GM11168 (cell line): ENCODE measurements at regions not wholly inside any gene's neighbourhood (a gene's known extent, or its start where the extent isn't known, plus 50 kb on each side); places are given as distances from the start of the nearest gene placed in this dataset.
"Not testable (repeated sequence)": the region's sequence is repeated elsewhere in the genome, so short reads cannot be mapped to it uniquely, and the experiment has no call there.

ENCODE experiments used
- in situ Hi-C: fragments of 300-500 bp; cut with MboI; formaldehyde crosslinking; loops from one replicate; pipeline ENCODE4 v1.12.0; 2022; ENCODE audit warnings: low sequenced_read_pairs; ENCODE audit not compliant: unreplicated experiment

- in situ Hi-C loops: loop anchor here (5.0 kb wide), 1 partner anchor 224 kb away; no protein-coding TSS in a partner anchor
These were observed 123.4 kb upstream of the MB21D2 start for GRCh38 chr3:193040836-193041672.

DNA sequence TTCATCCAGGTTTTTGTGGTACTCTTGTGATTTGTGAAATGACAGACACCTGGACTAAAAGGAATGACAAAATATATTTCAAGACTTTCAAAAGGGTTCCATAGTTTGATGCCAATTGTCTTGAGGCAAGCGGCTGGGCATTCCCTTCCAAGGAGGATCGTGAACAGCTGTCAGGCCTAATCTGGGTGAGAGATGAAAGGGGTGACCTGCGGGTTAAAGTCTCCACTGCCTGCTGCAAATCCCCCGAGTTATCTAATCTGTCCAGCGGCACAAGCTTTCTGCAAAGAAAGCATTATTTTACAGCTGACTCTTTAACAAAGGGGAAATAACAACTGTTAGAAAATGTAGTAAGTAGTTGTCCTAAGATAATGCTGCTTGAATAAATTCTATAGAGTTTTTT lies 128.7 kb upstream of the MB21D2 start:
- in situ Hi-C loops: no loop called here

- in situ Hi-C loops: not testable (repeated sequence)
These were observed 129.8 kb upstream of the MB21D2 start for GRCh38 chr3:193047461-193047860.

- in situ Hi-C loops: no loop called here
These were observed 130.5 kb upstream of the MB21D2 start for GRCh38 chr3:193048127-193048526.

DNA sequence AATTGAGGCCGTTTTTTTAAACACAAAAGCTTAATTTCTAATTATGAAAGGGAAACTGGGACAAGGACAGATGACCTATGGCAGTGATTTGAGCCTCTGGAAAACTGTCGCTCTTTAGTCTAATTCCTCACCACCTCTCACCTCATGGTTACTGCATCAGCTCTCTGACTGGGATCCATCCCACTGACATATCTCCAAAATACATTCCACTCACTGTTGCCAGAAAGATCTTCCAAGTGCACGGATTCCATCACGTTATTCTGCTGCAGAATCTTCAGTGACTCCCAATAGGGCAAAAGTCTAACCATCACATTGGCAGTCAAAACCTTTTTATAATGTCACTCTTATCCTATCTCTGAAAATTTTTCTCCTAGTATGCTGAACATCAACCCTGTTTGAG lies 132.3 kb upstream of the MB21D2 start:
- in situ Hi-C loops: loop anchor here (25.0 kb wide), 1 partner anchor 512 kb away; the partner anchor contains the start of gene ATP13A4

DNA sequence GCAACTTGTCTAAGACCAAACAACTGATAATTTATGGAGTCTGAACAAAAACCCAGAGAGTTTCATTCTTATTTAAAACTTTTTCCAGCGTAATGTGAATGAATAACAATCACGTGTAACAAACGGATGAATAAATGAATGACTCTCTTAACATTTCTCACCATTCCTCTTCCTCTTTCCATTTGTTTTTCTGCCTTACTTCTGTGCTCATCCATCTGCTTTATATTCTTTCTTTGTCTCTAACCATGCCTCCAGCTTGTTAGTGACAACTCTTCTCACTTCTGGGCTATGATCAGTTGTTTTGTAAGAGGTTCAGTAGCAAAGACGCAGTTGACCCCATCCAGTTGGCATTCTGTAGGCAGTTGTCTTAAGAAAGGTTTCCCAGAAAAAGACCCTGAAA lies 133.7 kb upstream of the MB21D2 start:
- in situ Hi-C loops: loop anchor here (25.0 kb wide), 1 partner anchor 511 kb away; the partner anchor contains the start of gene ATP13A4

GRCh38 chr3:193052354-193053045 lies 134.8 kb upstream of the MB21D2 start:
- in situ Hi-C loops: loop anchor here (25.0 kb wide), 1 partner anchor 510 kb away; the partner anchor contains the start of gene ATP13A4

GRCh38 chr3:193053046-193053435 lies 135.4 kb upstream of the MB21D2 start:
- in situ Hi-C loops: loop anchor here (25.0 kb wide), 1 partner anchor 509 kb away; the partner anchor contains the start of gene ATP13A4

- in situ Hi-C loops: loop anchor here (25.0 kb wide), 1 partner anchor 507 kb away; the partner anchor contains the start of gene ATP13A4
These were observed 137.7 kb upstream of the MB21D2 start for GRCh38 chr3:193055352-193055751.

- in situ Hi-C loops: loop anchor here (25.0 kb wide), 1 partner anchor 505 kb away; the partner anchor contains the start of gene ATP13A4
These were observed 140.0 kb upstream of the MB21D2 start for GRCh38 chr3:193057616-193058015.

GRCh38 chr3:193060748-193061546 lies 143.3 kb upstream of the MB21D2 start:
- in situ Hi-C loops: loop anchor here (25.0 kb wide), 1 partner anchor 501 kb away; the partner anchor contains the start of gene ATP13A4

- in situ Hi-C loops: loop anchor here (25.0 kb wide), 1 partner anchor 494 kb away; the partner anchor contains the start of gene ATP13A4
These were observed 150.7 kb upstream of the MB21D2 start for GRCh38 chr3:193068365-193068764.

GRCh38 chr3:193069732-193070131 lies 152.1 kb upstream of the MB21D2 start:
- in situ Hi-C loops: loop anchor here (25.0 kb wide), 1 partner anchor 493 kb away; the partner anchor contains the start of gene ATP13A4

DNA sequence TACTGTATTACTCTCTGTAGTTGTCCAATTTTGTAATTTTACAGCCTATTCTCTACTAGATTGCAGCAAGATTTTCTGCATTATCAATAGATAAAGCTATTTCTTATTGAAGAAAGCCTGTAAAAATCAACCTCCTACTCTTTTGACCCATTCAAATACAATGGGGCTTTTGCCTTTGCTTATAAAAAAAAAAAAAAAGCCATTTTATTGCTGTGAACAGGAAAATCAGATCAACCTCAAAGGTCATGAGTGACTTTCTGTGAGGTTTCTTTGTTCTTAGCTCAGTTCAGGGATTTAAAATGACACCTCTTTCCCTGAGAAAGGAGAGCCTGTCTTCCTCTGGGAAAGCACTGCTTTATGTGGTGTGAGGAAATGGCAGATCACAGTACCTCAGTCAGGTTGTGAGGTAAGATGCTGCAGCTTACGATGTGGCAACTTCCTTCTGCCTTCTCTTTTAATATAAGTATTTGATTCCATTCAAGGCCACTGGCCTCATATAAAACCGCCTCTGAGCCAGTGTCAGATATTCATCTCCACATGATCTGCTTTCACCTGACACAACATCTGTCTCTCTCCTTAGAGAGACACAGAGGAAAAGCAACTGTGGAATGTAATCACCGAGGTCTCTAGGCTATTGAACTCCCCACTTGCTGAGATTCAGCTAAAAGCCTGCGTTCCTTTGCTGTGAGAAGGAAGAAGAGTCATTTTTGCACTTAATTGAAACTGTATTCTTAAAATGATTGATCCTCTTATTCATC lies 161.5 kb upstream of the MB21D2 start:
- in situ Hi-C loops: no loop called here

GRCh38 chr3:193080821-193081365 lies 160.1 kb upstream of the PLAAT1 start:
- in situ Hi-C loops: no loop called here

GRCh38 chr3:193085655-193086054 lies 155.4 kb upstream of the PLAAT1 start:
- in situ Hi-C loops: no loop called here

DNA sequence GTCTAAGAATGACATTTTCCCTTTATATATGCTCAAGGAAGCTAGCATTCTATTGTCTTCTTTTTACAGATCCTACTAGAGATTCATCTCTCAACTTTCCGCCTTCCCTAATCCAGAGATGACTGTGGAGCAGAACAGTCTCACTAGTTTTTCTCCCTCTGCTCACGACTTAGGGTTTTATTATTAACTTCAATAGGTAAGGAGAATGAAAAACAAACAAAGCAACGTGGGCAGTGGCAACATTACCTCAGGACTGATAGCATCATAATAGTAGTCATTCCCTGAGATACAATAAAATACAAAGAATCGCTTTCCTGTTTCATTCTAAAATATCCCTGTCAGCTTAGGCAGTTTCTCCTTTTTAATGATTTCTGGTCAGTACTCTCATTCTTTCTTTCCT lies 154.3 kb upstream of the PLAAT1 start:
- in situ Hi-C loops: no loop called here

DNA sequence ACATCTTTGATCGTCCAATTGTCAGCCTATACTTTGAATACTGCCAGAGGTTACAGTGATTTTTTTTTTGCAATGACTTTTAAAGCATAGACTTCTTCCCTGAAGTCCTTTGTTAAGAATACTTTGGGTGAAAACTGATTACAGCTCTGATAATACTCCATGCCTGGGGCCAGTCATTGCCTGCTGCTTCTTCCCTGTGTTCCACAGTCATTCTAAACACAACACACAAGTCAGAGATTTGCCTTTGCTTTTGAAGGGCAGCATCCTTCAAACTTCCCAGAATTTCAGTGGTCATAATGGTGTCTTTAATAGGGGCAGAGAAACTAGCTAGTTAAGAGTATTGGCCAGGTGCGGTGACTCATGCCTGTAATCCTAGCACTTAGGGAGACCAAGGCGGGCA lies 153.7 kb upstream of the PLAAT1 start:
- in situ Hi-C loops: no loop called here

GRCh38 chr3:193095366-193095765 lies 145.7 kb upstream of the PLAAT1 start:
- in situ Hi-C loops: no loop called here
